A673 (cell line): ENCODE measurements at regions not wholly inside any gene's neighbourhood (a gene's known extent, or its start where the extent isn't known, plus 50 kb on each side); places are given as distances from the start of the nearest gene placed in this dataset.

Experiments
- BruUV-seq: library from RNA; stranded (reverse); fragments of 400-500 nt; replicated peaks from 2 replicates; lab custom pipeline; 2021; lab: Mats Ljungman, UMichigan
- CTCF ChIA-PET: fragments of 300-600 bp; sonication (Branson Sonifier 250); formaldehyde crosslinking; loops from one replicate; lab custom pipeline; 2022; ENCODE audit warnings: antibody characterized with exemption; lab: Charles Lee
- POLR2A ChIA-PET: fragments of 300-600 bp; sonication (Branson Sonifier 250); formaldehyde crosslinking; loops from one replicate; lab custom pipeline; 2022; ENCODE audit warnings: antibody characterized with exemption; ENCODE audit not compliant: low non-redundant PET; lab: Charles Lee
- DNase-seq: peaks from one replicate; pipeline ENCODE4 v3.0.0-alpha.2; 2015; ENCODE audit warnings: low spot score
- H3K27ac ChIP-seq: fragments of 200-600 bp; sonication (generic); 2 replicates; pipeline ENCODE4 v1.5.1; 2016; ENCODE audit warnings: mixed run types, low read depth, mild to moderate bottlenecking, mixed read lengths, antibody characterized with exemption, low read length; ENCODE audit not compliant: poor library complexity, severe bottlenecking
- H3K27me3 ChIP-seq: fragments of 200-600 bp; sonication (generic); replicated peaks from 2 replicates; pipeline ENCODE4 v1.6.1; 2017; ENCODE audit warnings: mixed run types, low read depth, mild to moderate bottlenecking, mixed read lengths, antibody characterized with exemption, low read length; ENCODE audit not compliant: insufficient read depth, poor library complexity
- H3K36me3 ChIP-seq: fragments of 200-600 bp; sonication (generic); 2 replicates; pipeline ENCODE4 v1.6.1; 2016; ENCODE audit warnings: mixed run types, mild to moderate bottlenecking, mixed read lengths, antibody characterized with exemption, low read length; ENCODE audit not compliant: insufficient read depth, poor library complexity, severe bottlenecking
- H3K4me1 ChIP-seq: fragments of 200-600 bp; sonication (generic); 2 replicates; pipeline ENCODE4 v1.6.1; 2017; ENCODE audit warnings: mixed run types, mild to moderate bottlenecking, mixed read lengths, antibody characterized with exemption, low read length; ENCODE audit not compliant: insufficient read depth, poor library complexity, severe bottlenecking
- H3K4me3 ChIP-seq: fragments of 200-600 bp; sonication (generic); 2 replicates; pipeline ENCODE4 v1.5.1; 2016; ENCODE audit warnings: low read depth, mixed run types, mild to moderate bottlenecking, mixed read lengths, low read length; ENCODE audit not compliant: poor library complexity, severe bottlenecking
- H3K9me3 ChIP-seq: fragments of 200-600 bp; sonication (generic); 2 replicates; pipeline ENCODE4 v1.6.1; 2016; ENCODE audit warnings: mixed run types, low read depth, mild to moderate bottlenecking, mixed read lengths, antibody characterized with exemption, low read length; ENCODE audit not compliant: poor library complexity, severe bottlenecking
- EZH2 ChIP-seq: fragments of 200-600 bp; sonication (generic); IDR thresholded peaks from 2 replicates; pipeline ENCODE4 v1.6.1; 2017; ENCODE audit warnings: borderline replicate concordance, low read depth, mild to moderate bottlenecking, mixed read lengths, antibody characterized with exemption, low read length; ENCODE audit not compliant: poor library complexity, severe bottlenecking
- intact Hi-C: fragments of 100-400 bp; cut with micrococcal nuclease; formaldehyde crosslinking; loops from one replicate; pipeline ENCODE4 v1.10.0; 2022; ENCODE audit not compliant: unreplicated experiment
- TF ChIP-seq, protein P1 (sequence below): fragments of 300-800, 200-600 bp; sonication (generic); conservative IDR thresholded peaks from 2 replicates; pipeline ENCODE4 v1.5.1; 2017; ENCODE audit warnings: low read depth, mild to moderate bottlenecking, antibody characterized with exemption, low read length, moderate library complexity, mixed read lengths

GRCh38 chr7:22894546-22894945 lies 71.9 kb upstream of the TOMM7 start:
- Histone ChIP-seq H3K4me1 (no peaks in the 10 kb centered on the region), H3K4me3 (no peak overlapping the region), H3K9me3 (no peaks in the 10 kb centered on the region), H3K36me3 (no peaks in the 10 kb centered on the region), H3K27me3 (no peaks in the 10 kb centered on the region), H3K27ac (no peak overlapping the region)
- ChIA-PET CTCF (no interaction called here), POLR2A (no interaction called here)
- intact Hi-C loops: no loop called here
- no peak for DNase-seq
- BruUV-seq: no TSS peak
- TF ChIP-seq, protein P1, sequence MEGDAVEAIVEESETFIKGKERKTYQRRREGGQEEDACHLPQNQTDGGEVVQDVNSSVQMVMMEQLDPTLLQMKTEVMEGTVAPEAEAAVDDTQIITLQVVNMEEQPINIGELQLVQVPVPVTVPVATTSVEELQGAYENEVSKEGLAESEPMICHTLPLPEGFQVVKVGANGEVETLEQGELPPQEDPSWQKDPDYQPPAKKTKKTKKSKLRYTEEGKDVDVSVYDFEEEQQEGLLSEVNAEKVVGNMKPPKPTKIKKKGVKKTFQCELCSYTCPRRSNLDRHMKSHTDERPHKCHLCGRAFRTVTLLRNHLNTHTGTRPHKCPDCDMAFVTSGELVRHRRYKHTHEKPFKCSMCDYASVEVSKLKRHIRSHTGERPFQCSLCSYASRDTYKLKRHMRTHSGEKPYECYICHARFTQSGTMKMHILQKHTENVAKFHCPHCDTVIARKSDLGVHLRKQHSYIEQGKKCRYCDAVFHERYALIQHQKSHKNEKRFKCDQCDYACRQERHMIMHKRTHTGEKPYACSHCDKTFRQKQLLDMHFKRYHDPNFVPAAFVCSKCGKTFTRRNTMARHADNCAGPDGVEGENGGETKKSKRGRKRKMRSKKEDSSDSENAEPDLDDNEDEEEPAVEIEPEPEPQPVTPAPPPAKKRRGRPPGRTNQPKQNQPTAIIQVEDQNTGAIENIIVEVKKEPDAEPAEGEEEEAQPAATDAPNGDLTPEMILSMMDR: no peak

DNA sequence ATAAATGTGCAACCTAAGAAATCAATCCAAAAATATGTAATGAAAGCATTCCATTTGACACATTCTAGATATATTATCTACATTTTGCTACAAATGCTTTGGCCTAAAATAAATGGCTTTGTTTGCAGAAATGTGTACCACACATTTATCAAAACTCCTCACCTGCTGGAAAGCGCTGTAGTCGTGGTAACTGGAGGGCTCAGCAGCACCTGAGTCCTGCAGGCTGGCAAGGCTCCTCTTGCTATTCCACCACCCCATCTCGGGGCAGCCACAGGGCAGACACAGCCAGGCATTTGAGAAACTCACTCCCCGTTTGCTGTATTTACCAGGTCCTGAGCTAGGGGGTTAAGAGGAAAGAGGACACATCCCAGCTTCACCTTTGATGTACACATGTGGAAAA lies 68.1 kb upstream of the TOMM7 start:
- ChIA-PET CTCF (no interaction called here), POLR2A (no interaction called here)
- no peaks in the 10 kb centered on the region for H3K9me3 ChIP-seq
- DNase-seq: no peak
- no peak overlapping the region for H3K4me3 ChIP-seq
- no peaks in the 10 kb centered on the region for H3K27me3 ChIP-seq
- no TSS peak for BruUV-seq
- H3K36me3 ChIP-seq: no peaks in the 10 kb centered on the region
- intact Hi-C loops: no loop called here
- TF ChIP-seq EZH2: no peak
- TF ChIP-seq, protein P1: no peak
- H3K27ac ChIP-seq: no peak overlapping the region
- peaks cover 5% of the 10 kb centered on the region for H3K4me1 ChIP-seq

GRCh38 chr7:22885797-22886261 lies 63.2 kb upstream of the TOMM7 start:
- no TSS peak for BruUV-seq
- Histone ChIP-seq H3K9me3 (no peaks in the 10 kb centered on the region), H3K27me3 (no peaks in the 10 kb centered on the region), H3K4me3 (no peak overlapping the region), H3K4me1 (peaks cover 12% of the 10 kb centered on the region), H3K27ac (no peak overlapping the region), H3K36me3 (no peaks in the 10 kb centered on the region)
- CTCF ChIA-PET: interaction anchor here (0.5 to 0.6 kb wide), 2 partner anchors 82 to 86 kb away, joined by 3 to 6 read pairs; no protein-coding TSS in a partner anchor
- TF ChIP-seq EZH2: no peak
- intact Hi-C loops: loop anchor here (10.0 kb wide), 1 partner anchor 169 kb away; no protein-coding TSS in a partner anchor
- POLR2A ChIA-PET: no interaction called here
- DNase-seq: peak; percentile 57
